Prostate gland (tissue), 2 donors: ENCODE measurements at regions not wholly inside any gene's neighbourhood (a gene's known extent, or its start where the extent isn't known, plus 50 kb on each side); places are given as distances from the start of the nearest gene placed in this dataset.

Source experiments
- POLR2A ChIP-seq: fragments of 450-650 bp; IDR thresholded peaks from one replicate; pipeline ENCODE4 v1.6.1; 2016; ENCODE audit warnings: antibody characterized with exemption, mild to moderate bottlenecking
- POLR2AphosphoS5 ChIP-seq: sonication (generic); formaldehyde crosslinking; IDR thresholded peaks from one replicate; pipeline ENCODE4 v1.6.1; 2017; ENCODE audit warnings: antibody characterized with exemption
- TF ChIP-seq, protein P1 (sequence below), 4 experiments: fragments of 200-600 bp in 2 of 4; fragments of 450-650 bp in 2 of 4; sonication (generic) in 2 of 4; IDR thresholded peaks; 1 replicate in 3 of 4; 2 replicates in 1 of 4; pipeline ENCODE4 v1.5.1; 2016 to 2019; ENCODE audit warnings: antibody characterized with exemption in 4 of 4, mild to moderate bottlenecking in 2 of 4, moderate library complexity in 2 of 4

DNA sequence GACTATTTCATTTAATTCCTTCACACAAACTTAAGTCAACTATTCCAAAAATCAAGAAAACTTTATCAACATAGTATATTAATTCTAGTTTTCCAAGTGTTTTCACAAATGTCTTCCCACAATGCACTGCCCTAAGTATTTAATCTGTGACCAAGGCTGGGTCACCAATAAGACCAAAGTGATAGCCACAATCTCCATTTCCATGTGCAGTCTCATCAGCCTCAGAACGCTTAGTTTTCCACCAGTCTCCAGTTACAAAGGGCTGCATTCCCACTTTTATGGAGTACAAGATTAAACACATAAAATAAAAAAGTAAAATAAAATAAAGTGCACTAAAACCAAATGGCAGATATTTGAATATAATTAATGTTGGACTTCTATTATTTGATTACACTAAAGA, 371.6 kb upstream of the CCNH start:
- no peak for TF ChIP-seq POLR2AphosphoS5
- TF ChIP-seq, protein P1, sequence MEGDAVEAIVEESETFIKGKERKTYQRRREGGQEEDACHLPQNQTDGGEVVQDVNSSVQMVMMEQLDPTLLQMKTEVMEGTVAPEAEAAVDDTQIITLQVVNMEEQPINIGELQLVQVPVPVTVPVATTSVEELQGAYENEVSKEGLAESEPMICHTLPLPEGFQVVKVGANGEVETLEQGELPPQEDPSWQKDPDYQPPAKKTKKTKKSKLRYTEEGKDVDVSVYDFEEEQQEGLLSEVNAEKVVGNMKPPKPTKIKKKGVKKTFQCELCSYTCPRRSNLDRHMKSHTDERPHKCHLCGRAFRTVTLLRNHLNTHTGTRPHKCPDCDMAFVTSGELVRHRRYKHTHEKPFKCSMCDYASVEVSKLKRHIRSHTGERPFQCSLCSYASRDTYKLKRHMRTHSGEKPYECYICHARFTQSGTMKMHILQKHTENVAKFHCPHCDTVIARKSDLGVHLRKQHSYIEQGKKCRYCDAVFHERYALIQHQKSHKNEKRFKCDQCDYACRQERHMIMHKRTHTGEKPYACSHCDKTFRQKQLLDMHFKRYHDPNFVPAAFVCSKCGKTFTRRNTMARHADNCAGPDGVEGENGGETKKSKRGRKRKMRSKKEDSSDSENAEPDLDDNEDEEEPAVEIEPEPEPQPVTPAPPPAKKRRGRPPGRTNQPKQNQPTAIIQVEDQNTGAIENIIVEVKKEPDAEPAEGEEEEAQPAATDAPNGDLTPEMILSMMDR (IDR thresholded peaks at IDR 0.05), result no peak
- TF ChIP-seq POLR2A, result no peak
